Testis (tissue), 2 donors: ENCODE measurements at regions not wholly inside any gene's neighbourhood (a gene's known extent, or its start where the extent isn't known, plus 50 kb on each side); places are given as distances from the start of the nearest gene placed in this dataset.

Experiments used
- DNase-seq: peaks from one replicate; pipeline ENCODE4 v3.0.0-alpha.2; 2019
- H3K27ac ChIP-seq, 2 donors: fragments of 200-600 bp; sonication (generic); one replicate each; pipeline ENCODE4 v1.5.1; 2019
- H3K27me3 ChIP-seq: fragments of 200-600 bp; sonication (generic); one replicate; pipeline ENCODE4 v1.5.1; 2019
- H3K36me3 ChIP-seq: fragments of 200-600 bp; sonication (generic); one replicate; pipeline ENCODE4 v1.5.1; 2017; ENCODE audit warnings: low read depth; ENCODE audit errors: missing control alignments
- H3K4me1 ChIP-seq: fragments of 200-600 bp; sonication (generic); one replicate; pipeline ENCODE4 v1.5.1; 2019
- H3K4me3 ChIP-seq, 2 donors: fragments of 200-600 bp; sonication (generic); one replicate each; pipeline ENCODE4 v1.5.1; 2017 to 2019
- H3K9me3 ChIP-seq: fragments of 200-600 bp; sonication (generic); one replicate; pipeline ENCODE4 v1.5.1; 2017
- POLR2A ChIP-seq: fragments of 450-650 bp; IDR thresholded peaks from one replicate; pipeline ENCODE4 v1.6.1; 2017; ENCODE audit warnings: antibody characterized with exemption, mild to moderate bottlenecking, moderate library complexity
- WGBS, 2 donors: methylation state at CpG; one replicate each; pipeline ENCODE4 v1.1.5; 2018; 5-methylcytosine and 5-hydroxymethylcytosine counted together
- intact Hi-C: fragments of 100-400 bp; cut with DNase I; formaldehyde crosslinking; loops from one replicate; pipeline ENCODE4 v1.15.1; 2023; ENCODE audit warnings: low total_unique reads
- TF ChIP-seq, protein P1 (sequence below), 3 experiments: fragments of 450-650 bp in 2 of 3; fragments of 200-600 bp in 1 of 3; sonication (generic) in 1 of 3; IDR thresholded peaks; one replicate each; pipeline ENCODE4 v1.5.1; 2016 to 2019; ENCODE audit warnings: antibody characterized with exemption in 3 of 3, mild to moderate bottlenecking in 2 of 3, moderate library complexity in 1 of 3

- no peak for DNase-seq
- intact Hi-C loops = no loop called here
- Histone ChIP-seq H3K27ac (no peak overlapping the region), H3K36me3 (no peaks in the 10 kb centered on the region), H3K9me3 (no peaks in the 10 kb centered on the region), H3K27me3 (no peaks in the 10 kb centered on the region), H3K4me3 (no peak overlapping the region), H3K4me1 (no peaks in the 10 kb centered on the region)
- TF ChIP-seq, protein P1, sequence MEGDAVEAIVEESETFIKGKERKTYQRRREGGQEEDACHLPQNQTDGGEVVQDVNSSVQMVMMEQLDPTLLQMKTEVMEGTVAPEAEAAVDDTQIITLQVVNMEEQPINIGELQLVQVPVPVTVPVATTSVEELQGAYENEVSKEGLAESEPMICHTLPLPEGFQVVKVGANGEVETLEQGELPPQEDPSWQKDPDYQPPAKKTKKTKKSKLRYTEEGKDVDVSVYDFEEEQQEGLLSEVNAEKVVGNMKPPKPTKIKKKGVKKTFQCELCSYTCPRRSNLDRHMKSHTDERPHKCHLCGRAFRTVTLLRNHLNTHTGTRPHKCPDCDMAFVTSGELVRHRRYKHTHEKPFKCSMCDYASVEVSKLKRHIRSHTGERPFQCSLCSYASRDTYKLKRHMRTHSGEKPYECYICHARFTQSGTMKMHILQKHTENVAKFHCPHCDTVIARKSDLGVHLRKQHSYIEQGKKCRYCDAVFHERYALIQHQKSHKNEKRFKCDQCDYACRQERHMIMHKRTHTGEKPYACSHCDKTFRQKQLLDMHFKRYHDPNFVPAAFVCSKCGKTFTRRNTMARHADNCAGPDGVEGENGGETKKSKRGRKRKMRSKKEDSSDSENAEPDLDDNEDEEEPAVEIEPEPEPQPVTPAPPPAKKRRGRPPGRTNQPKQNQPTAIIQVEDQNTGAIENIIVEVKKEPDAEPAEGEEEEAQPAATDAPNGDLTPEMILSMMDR (IDR thresholded peaks at IDR 0.05) = no peak
- TF ChIP-seq POLR2A = no peak
- 73 to 81% methylated on average over 2 of the region's 2 CpGs for WGBS, 2 donors
These were observed 75.9 kb upstream of the AVPR1A start for GRCh38 chr12:63226792-63227463.

DNA sequence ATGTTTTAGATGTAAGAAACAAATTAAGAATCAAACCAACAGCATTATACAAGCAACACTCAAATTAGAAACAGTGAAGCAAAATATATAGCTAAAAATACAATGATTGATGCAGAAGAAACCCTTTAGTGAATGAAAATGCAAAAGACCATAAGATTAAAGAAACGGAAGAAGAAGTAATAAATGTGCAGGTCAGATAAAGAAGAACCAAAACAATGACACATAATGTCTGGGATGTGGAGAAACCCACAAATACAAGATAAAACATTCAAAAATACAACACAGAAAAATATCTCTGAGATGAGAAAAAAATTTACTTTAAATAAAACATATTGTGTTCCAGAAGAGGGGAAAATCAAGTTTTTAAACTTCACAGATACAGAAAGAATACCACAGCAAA is 73.4 kb upstream of the AVPR1A start:
- H3K4me3 ChIP-seq = no peak overlapping the region

GRCh38 chr12:63223128-63223527 is 72.1 kb upstream of the AVPR1A start:
- DNase-seq = no peak
- intact Hi-C loops = no loop called here
- TF ChIP-seq POLR2A = no peak
- TF ChIP-seq, protein P1 (IDR thresholded peaks at IDR 0.05) = no peak
- H3K27ac ChIP-seq = no peak overlapping the region
- H3K27me3 ChIP-seq = no peaks in the 10 kb centered on the region
- no peaks in the 10 kb centered on the region for H3K36me3 ChIP-seq
- H3K4me3 ChIP-seq = no peak overlapping the region
- no peaks in the 10 kb centered on the region for H3K4me1 ChIP-seq
- H3K9me3 ChIP-seq = no peaks in the 10 kb centered on the region

More for the DNA sequence above, 73.4 kb upstream of the AVPR1A start:
- Histone ChIP-seq H3K27ac (no peak overlapping the region), H3K9me3 (no peaks in the 10 kb centered on the region), H3K4me1 (no peaks in the 10 kb centered on the region), H3K36me3 (no peaks in the 10 kb centered on the region), H3K27me3 (no peaks in the 10 kb centered on the region)
- WGBS, 2 donors = 31 to 41% methylated on average over 1 of the region's 1 CpG
- no peak for DNase-seq
- intact Hi-C loops = no loop called here
- TF ChIP-seq, protein P1 (IDR thresholded peaks at IDR 0.05) = no peak
- no peak for TF ChIP-seq POLR2A

GRCh38 chr12:63222582-63222981 is 71.6 kb upstream of the AVPR1A start:
- intact Hi-C loops = no loop called here
- no peak for DNase-seq

More at GRCh38 chr12:63222582-63222981, 71.6 kb upstream of the AVPR1A start:
- Histone ChIP-seq H3K9me3 (no peaks in the 10 kb centered on the region), H3K4me3 (no peak overlapping the region), H3K4me1 (no peaks in the 10 kb centered on the region), H3K36me3 (no peaks in the 10 kb centered on the region), H3K27ac (no peak overlapping the region), H3K27me3 (no peaks in the 10 kb centered on the region)
- WGBS, 2 donors = 81 to 83% methylated on average over 3 of the region's 3 CpGs
- TF ChIP-seq, protein P1 (IDR thresholded peaks at IDR 0.05) = no peak
- TF ChIP-seq POLR2A = no peak
